ENCODE measurements at regions not wholly inside any gene's neighbourhood (a gene's known extent, or its start where the extent isn't known, plus 50 kb on each side); places are given as distances from the start of the nearest gene placed in this dataset.
A peak's percentile ranks its signal among the peaks of the same experiment; 100 is the strongest.

DNA sequence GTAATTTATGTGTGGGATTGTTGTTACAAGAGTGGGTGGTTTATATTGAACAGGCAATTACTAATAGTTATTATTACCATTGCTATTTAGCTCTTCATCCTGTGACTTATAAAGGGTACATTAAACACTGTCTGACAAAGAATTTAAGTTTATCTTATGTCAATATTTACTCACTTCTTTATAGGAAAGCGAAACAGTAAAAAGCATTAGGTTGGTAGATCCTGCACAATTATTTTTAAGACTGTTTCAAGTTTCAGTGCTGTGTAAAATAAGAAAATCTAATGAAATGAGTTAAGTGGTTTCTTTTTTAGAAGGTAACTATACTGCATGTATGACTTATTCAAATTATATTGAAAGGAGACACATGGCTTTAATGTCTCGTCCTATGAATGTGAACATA, 135.8 kb upstream of the MAP3K7 start:
- no peak for DNase-seq

DNA sequence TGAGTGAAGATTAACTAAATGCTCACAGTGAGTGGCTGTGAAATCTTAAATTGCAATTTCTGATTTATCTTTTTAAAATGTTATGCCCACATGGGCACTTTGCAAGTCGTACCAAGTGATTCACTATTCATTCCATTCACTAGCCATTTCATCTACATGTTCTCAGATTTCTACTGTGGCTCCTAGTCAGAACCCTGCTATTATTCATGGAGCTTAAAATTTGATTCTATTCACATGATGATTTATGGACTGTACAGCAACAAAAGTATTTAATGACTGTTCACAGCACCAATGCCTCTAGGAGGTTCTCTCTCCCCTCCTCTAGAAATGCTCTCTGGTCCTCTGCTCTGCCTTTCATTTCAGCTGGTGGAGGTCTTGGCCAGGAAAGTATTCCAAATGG, 133.5 kb upstream of the MAP3K7 start:
- DNase-seq: peak; percentile 53

- DNase-seq: no peak
Measured at GRCh38 chr6:90719321-90720195, 132.7 kb upstream of the MAP3K7 start.

- DNase-seq: no peak
Measured at GRCh38 chr6:90716376-90716775, 129.5 kb upstream of the MAP3K7 start.

DNA sequence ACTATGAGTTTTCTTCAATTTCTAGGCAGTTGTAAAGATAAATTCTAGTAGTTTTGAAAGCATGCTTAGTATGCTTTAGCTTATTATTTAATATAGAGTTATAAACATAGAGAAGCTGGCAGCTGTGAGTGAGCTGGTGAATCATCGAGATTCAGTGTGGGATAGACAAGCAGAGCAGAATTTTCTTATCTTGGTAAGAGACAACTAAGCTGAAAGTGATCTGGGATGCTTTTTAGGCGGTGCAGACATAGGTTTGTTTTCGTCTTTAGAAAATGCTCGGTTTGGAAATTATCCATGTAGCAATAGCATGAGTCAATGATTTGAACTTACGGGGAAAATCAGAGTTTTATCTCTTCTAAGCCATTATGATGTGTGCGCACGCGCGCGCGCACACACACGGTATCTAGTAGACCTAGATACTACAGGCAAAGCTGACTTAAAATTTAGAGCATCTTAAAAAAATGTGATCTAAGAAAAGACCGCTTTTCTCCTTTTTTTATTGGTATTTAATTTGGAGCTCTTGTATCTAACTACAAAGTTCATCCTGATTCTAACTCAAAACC, 128.3 kb upstream of the MAP3K7 start:
- DNase-seq: no peak

- DNase-seq: no peak
Measured at GRCh38 chr6:90714319-90714718, 127.4 kb upstream of the MAP3K7 start.

GRCh38 chr6:90712114-90712513, 125.2 kb upstream of the MAP3K7 start:
- no peak for DNase-seq

DNA sequence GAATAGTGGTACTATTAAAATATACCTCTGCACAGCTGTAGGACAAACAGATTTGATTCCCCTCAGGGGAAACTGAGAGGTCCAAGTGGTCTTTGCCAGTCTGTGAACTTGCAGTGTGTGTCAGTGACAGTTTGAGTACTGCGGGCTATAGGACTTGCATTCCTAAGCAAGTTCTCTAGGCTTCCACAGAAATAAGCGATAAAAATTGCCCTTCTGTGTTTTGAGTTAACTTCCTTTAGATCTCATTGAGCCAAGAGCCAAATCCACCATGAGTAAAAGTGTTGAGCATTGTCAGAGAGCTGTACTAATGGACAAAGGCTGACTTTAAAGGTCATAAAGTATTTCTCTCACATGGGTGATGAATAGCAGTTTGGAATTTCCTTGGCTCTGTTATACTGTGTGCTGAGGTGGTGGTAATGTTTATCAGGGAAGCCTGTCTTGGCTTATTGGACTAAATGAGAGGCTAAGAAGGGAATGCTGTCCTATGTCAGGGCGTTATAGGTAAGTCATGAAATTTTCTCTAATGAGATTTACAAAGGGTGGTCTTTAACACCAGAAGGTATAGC, 122.6 kb upstream of the MAP3K7 start:
- no peak for DNase-seq

GRCh38 chr6:90708206-90708737, 121.4 kb upstream of the MAP3K7 start:
- no peak for DNase-seq

DNA sequence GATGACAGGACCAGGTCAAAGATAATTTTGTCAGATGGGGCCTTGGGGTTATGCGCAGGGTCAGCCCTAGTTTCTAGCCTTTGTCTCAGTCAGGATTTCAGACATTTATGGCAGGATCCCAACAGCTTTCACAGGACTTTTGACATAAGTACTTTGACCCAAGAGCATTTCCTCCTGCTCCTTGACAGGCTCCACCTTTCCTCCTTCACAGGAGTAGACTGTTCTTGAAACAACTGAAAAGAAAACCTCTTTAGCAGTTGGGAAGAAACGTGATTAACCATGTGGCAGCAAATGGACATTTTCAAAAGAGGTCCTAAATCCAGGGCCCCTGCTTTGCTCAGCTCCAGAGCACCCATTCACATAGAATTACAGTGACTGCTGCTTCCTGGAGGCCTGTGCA, 120.4 kb upstream of the MAP3K7 start:
- no peak for DNase-seq

GRCh38 chr6:90703336-90703735, 116.5 kb upstream of the MAP3K7 start:
- no peak for DNase-seq

DNA sequence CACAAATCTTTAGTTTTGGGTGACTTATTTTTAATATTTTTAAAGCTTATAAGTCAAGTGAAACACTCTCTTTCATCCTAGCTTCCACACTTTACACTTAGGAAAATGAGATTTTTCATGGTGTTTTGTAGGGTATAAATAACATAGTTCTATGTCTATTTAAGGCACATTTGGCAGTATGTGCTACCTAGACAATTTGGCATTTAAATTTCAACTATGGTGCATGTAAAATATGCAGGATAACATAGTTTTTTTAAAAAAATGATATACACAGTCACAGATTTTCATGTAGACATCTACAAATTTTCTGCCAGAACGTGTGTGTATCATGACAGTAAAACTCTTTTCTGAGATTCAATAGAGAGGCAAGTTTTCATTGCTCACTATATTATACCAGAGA, 115.1 kb upstream of the MAP3K7 start:
- no peak for DNase-seq

GRCh38 chr6:90701146-90701781, 114.4 kb upstream of the MAP3K7 start:
- DNase-seq: no peak

GRCh38 chr6:90695316-90695715, 108.4 kb upstream of the MAP3K7 start:
- no peak for DNase-seq

DNA sequence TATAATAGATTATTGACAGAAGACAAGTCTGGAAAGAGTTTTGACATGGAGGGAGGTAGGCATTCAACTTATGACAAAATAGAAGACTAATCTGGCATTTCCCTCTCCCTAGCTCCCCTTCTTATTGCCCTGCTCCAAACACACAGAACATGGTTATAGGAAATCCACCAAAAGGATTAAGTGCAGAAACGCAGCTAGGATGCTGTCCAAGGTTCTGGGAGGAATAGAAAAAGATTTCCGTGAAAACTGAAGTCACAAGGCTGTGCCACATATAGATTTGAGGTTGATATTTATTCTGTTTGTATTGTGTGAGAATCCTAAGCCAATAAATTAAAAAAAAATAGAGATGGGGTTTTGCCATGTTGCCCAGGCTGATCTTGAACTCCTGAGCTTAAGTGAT, 107.9 kb upstream of the MAP3K7 start:
- no peak for DNase-seq

GRCh38 chr6:90691823-90692222, 105.0 kb upstream of the MAP3K7 start:
- no peak for DNase-seq

DNA sequence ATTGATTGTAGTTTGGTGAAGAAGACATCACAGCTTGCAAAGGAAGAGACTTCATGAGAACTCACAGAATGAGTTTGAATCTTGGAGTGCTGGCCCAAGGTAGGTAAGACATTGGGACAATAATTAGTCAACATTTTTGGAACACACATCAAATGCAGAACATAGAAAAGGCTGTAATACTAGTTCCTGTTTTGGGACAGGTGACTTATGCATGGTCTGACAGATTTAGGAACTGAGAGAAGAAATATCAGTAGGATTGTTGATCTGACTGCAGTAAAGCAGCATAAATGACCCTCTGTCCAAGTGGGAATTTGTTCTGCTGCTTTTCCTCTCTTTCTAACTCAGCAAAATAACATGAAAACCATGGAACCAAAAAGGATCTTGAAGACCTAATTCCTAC, 102.3 kb upstream of the MAP3K7 start:
- DNase-seq: no peak

DNA sequence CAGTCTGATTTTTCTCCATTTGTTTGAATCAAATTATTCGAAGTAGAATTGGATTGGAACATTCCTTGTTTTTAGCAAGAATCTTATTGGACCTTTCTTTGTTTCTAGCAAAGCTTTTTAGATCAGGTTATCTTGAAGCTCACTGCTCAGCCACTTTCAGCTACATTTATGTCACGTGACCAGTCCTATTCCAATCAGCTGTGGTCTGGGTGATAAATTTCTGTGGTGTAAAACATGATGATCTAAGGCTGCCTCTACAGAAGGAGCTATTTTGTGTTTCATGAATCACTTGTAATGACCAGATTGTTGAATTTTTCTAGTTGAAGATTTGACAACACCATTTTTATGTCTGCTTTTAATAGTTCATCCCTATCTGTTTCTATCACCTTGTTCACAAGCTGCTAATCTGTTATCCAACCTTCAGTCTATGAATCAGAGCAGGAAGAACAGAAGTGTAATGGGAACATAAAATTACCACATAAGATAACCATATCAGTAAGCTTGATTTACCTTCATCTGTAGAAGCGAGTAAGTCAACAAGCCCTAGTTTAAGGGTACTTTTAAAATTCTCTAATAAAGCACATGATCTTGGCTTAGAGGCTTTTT, 101.0 kb upstream of the MAP3K7 start:
- DNase-seq: no peak

DNA sequence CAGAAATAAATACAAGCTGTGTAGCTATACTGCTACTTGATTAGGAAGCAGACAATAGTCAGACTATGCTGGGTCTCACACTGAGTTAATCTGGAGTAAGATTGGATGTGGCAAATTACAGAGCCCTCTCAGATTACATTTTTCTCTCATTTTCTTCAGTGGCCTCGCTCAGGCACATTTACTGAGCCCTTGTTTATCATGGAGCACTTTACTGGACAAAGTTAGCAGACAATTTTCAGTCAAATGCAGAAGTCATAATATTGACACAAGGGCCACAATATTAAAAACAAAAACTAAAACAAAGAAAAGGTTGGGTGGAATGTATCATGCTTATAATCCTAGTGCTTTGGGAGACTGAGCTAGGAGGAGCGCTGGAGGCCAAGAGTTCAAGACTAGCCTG, 95.0 kb upstream of the MAP3K7 start:
- no peak for DNase-seq

- DNase-seq: no peak
Measured at GRCh38 chr6:90678049-90678779, 91.3 kb upstream of the MAP3K7 start.

GRCh38 chr6:90677440-90677839, 90.6 kb upstream of the MAP3K7 start:
- DNase-seq: no peak

DNA sequence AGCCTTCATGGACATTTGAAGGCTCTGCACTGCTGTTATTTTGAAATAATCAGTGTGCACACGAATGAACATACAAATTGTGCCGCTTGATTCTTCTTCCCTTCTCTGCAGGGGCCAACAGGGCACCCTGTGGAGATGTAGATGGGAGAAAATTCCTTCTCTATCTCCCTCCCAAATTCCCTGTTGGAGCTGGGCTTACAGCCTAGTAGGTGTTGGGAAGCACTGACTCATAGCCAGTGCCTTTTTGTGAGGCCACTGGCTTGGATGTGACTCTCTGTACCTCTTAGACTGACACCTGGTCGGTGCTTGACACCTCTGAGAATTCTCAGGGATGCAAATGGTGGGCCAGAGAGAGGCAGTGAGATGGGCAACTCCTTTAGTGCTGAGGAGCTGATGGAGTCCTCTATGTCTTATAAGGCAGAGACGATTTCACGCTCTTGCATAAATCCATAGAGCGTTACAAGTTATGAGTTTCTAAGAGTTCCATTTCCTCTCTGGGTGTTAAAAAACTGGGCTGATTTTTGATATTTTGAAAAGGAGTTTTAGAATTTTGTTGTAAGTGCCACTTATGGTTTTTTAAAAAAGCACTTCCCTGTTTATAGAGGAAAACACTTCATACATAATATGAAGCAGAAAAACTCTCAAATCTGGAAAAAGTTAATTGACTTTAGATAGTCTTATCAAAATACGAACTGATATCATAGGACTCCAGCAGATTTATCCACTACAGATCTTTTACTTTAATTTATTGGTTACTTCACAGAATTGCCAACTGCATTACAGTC, 89.8 kb upstream of the MAP3K7 start:
- no peak for DNase-seq

Measured in NCI-H2227 treated with DMSO at 0.1 percent for 48 hours (cell line).